22Rv1 (cell line): ENCODE measurements at regions not wholly inside any gene's neighbourhood (a gene's known extent, or its start where the extent isn't known, plus 50 kb on each side); places are given as distances from the start of the nearest gene placed in this dataset.

ENCODE experiments used
- H3K27ac ChIP-seq: fragments of 450-650 bp; 2 replicates; pipeline ENCODE4 v1.5.1; 2017
- CTCF ChIP-seq: fragments of 450-650 bp; IDR thresholded peaks from 2 replicates; pipeline ENCODE4 v1.5.1; 2017; ENCODE audit warnings: mild to moderate bottlenecking
- ZFX ChIP-seq: fragments of 450-650 bp; IDR thresholded peaks from 2 replicates; pipeline ENCODE4 v1.6.1; 2017; ENCODE audit warnings: antibody characterized with exemption, borderline replicate concordance

DNA sequence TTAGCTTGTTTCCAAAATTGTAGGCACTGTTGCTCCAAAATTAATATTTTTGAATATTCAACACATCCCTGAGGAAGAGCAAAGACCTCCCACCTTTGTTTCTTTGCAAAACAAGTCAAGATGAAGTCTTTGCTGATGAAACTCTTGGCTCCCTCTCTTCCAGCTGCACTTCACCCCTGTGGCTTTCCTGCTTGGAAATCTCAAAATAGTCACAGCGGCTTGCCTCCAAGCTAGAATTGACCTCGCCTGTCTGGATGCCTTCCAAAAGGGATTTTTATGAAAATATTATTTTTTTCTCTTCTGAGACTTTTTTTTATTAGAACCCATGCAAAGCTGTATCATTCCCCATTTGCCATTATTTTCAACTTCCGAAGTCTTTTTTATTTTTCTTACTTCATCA lies 71.1 kb upstream of the MROH9 start:
- TF ChIP-seq ZFX (no peak), CTCF (no peak)
- H3K27ac ChIP-seq, result no peak overlapping the region

GRCh38 chr1:170864876-170865538 lies 70.3 kb upstream of the MROH9 start:
- TF ChIP-seq CTCF (no peak), ZFX (no peak)
- no peak overlapping the region for H3K27ac ChIP-seq

DNA sequence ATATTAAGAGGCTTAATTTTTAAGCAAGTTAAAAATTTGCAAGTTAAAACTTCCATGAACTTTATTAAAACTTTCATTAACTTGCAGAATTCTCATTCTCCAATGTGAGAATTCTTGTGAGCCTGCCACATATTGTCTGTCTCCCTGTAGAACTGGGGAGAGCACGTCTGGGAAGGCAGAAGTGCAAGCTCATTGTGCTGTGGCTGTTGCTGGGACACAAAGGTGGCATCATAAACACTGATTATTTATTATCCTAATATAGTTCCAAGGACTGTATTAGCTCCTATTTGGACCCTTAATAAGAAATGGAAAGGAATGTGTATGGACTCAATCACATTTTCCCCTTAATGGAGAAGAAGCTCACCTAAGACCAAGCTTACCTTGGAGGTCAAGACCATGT lies 68.7 kb upstream of the MROH9 start:
- no peak for TF ChIP-seq ZFX
- no peak for TF ChIP-seq CTCF
- H3K27ac ChIP-seq, result no peak overlapping the region

GRCh38 chr1:170871868-170872267 lies 63.5 kb upstream of the MROH9 start:
- TF ChIP-seq ZFX, result no peak
- TF ChIP-seq CTCF, result no peak
- H3K27ac ChIP-seq, result no peak overlapping the region

DNA sequence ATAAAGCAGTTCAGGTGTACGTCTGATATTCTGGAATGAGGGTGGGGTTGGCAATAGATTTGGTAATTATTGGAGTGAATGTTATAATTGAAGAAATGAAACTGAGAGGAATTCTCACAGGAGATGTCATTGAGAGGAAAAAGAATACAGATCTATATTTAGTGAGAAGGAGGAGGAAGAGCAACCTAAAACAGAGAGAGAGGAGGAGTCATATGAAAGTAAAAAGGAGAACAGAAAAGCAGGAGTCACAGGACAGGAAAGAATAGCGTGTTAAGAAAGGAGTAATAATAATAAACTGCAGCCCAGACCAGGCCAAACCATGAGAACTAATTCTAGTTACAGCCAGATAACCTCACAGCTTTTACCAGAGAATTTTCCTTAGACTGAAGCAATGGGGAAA lies 62.7 kb upstream of the MROH9 start:
- H3K27ac ChIP-seq, result no peak overlapping the region
- no peak for TF ChIP-seq CTCF
- no peak for TF ChIP-seq ZFX

DNA sequence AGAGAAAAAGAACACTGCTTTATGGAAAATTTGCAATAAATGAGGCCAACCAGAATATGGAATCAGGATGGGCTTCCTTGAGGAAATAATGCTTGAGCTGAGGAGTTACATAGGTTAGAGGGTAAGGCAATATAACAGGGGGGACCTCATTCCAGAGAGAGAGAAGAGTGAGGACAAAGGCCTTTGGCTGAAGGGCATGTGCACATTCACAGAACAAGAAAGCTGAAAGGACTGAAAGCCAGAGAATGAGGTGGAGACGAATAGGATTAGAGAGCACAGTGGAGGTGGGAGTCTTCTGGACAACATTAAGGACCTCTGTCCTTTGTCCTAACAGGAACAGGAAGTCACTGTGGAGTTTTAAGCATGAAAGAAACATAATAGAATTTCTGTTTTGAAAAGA lies 60.7 kb upstream of the MROH9 start:
- TF ChIP-seq CTCF (no peak), ZFX (no peak)
- no peak overlapping the region for H3K27ac ChIP-seq

- peak; percentile 74 for TF ChIP-seq CTCF
- no peak for TF ChIP-seq ZFX
- H3K27ac ChIP-seq, result no peak overlapping the region
These were observed 53.8 kb upstream of the MROH9 start for GRCh38 chr1:170881268-170882265.
